NB4 (cell line): ENCODE measurements at regions not wholly inside any gene's neighbourhood (a gene's known extent, or its start where the extent isn't known, plus 50 kb on each side); places are given as distances from the start of the nearest gene placed in this dataset.

Experiments
- DNase-seq: peaks from one replicate; pipeline ENCODE4 v3.0.0; 2010; ENCODE audit warnings: low read depth
- H3K4me3 ChIP-seq: one replicate; pipeline ENCODE4 v1.5.1; 2011; ENCODE audit warnings: mild to moderate bottlenecking, low read depth, low read length, moderate library complexity
- MYC ChIP-seq: IDR thresholded peaks from 2 replicates; pipeline ENCODE4 v1.6.1; 2011; ENCODE audit warnings: low read depth, low read length
- POLR2A ChIP-seq: IDR thresholded peaks from 2 replicates; pipeline ENCODE4 v1.6.1; 2011; ENCODE audit warnings: mild to moderate bottlenecking; ENCODE audit not compliant: insufficient read length; ENCODE audit errors: extremely low read depth
- TF ChIP-seq, protein P1 (sequence below): IDR thresholded peaks from 2 replicates; pipeline ENCODE4 v1.6.1; 2011; ENCODE audit warnings: low read depth, low read length
- TF ChIP-seq, protein P2 (sequence below): IDR thresholded peaks from one replicate; pipeline ENCODE4 v1.5.1; 2012; ENCODE audit warnings: low read depth, low read length

DNA sequence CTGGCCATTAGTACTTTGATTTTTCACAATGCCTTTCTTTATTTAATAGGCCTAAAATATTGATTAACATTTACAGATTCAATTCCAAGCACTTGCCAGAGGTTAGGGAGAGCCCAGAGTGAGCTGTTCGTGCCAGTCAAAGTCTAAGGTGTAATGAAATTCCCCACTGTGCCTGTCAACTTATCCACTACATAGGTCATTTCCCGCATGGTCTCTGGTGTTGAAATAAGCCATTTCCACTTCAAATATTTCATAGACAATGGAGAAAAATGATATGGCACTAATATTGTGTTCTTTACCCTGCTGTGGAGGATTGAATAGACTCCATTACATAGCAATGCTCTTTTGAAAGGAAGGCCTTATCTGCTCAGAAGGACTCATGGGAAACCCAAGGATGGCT lies 978.1 kb upstream of the CELF2 start:
- TF ChIP-seq, protein P1, sequence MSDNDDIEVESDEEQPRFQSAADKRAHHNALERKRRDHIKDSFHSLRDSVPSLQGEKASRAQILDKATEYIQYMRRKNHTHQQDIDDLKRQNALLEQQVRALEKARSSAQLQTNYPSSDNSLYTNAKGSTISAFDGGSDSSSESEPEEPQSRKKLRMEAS: no peak
- TF ChIP-seq MYC: no peak
- TF ChIP-seq, protein P2, sequence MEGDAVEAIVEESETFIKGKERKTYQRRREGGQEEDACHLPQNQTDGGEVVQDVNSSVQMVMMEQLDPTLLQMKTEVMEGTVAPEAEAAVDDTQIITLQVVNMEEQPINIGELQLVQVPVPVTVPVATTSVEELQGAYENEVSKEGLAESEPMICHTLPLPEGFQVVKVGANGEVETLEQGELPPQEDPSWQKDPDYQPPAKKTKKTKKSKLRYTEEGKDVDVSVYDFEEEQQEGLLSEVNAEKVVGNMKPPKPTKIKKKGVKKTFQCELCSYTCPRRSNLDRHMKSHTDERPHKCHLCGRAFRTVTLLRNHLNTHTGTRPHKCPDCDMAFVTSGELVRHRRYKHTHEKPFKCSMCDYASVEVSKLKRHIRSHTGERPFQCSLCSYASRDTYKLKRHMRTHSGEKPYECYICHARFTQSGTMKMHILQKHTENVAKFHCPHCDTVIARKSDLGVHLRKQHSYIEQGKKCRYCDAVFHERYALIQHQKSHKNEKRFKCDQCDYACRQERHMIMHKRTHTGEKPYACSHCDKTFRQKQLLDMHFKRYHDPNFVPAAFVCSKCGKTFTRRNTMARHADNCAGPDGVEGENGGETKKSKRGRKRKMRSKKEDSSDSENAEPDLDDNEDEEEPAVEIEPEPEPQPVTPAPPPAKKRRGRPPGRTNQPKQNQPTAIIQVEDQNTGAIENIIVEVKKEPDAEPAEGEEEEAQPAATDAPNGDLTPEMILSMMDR: no peak
- no peak for DNase-seq
- no peak overlapping the region for H3K4me3 ChIP-seq

DNA sequence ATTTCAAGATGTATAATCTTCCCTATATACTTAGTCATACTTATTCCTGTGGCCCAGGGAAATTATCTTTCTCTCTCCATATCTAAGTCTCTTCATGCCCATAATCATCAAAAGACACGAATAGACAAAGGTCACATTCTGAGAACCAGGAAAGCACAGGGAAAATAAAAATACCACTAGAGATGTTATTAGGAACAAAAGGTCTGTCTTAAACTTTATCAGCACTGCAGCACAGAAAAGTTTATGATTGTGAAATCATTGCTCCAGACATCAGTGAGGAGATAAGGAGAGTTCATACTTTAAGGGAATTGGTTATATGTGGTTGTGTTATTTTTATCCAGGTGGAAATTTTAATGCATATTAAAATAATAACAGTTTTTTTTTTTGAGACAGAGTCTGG lies 974.6 kb upstream of the CELF2 start:
- no peak for TF ChIP-seq POLR2A
- DNase-seq: no peak
- no peak overlapping the region for H3K4me3 ChIP-seq

DNA sequence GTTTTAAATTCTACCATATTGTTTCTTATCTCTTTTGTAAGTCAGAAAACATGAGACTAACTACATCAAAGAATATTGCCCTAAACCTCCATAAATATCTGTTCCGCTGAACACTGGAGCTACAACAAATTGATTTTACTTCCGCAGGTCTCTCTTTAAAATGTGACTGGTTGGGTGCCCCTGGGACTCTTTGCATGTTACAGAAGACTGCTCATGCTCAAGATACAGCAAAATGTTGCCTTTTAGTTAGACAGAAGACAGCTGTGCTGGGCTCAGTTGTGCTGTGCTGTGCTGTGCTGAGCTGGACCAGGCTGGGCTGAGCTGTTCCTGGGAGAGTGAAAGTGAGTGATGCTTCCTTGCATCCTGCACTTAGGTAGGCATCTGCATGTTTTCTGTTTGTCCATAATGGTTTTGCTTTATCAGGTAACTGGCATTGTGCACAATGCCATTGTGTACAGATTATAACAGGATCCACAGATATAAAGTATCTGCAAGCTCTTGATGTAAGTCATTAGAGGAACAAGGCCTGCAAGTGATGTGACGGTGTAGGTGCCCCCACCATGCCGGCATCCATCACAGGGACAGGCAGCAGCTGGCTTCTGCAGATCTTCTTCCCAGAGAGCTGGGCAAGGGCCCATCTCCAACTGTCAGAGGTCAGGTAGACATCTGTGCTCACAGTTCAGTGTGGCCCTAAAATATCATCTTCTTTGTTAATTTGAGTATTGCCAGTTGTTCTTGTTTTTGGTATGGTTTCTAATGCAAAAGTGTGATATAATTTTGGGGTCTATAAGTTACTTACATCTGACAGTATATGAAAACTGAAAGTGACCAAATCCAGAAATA lies 972.5 kb upstream of the CELF2 start:
- H3K4me3 ChIP-seq: no peak overlapping the region
- no peak for DNase-seq
- TF ChIP-seq, protein P2: no peak
- TF ChIP-seq, protein P1: no peak
- TF ChIP-seq MYC: no peak
- TF ChIP-seq POLR2A: no peak

DNA sequence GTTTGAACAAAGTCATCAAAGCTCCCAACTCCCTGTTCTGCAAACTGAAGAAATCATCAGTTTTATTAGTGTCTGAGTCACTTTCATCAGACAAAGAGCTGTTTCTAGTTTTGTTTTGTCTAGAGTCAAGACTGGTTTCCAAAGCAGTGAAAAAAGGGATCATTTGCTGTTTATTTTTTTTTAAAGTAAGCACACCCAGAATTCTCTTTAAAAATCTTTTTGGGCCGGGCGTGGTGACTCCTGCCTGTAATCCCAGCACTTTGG lies 972.0 kb upstream of the CELF2 start:
- no peak overlapping the region for H3K4me3 ChIP-seq
- TF ChIP-seq, protein P1: no peak
- TF ChIP-seq, protein P2: no peak
- TF ChIP-seq POLR2A (no peak), MYC (no peak)
- no peak for DNase-seq

DNA sequence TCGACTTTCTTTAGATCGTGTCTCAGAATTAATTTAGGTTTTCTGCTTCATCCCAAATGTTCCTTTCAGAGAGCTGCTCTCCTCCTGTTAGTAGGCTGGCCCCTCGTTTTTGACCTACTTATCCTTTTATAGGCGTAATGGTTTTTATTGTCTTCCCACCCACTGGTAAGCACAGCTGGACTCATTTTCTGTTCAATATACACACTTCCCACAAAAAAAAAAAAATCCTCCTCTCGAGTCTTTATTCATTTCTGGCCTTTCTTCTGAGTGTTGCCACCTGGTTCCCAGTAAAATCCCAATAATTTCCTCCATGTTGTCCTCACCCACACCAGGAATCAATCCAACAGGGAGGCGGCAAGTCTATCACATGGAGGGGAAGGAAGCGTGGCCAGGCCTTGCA lies 970.2 kb upstream of the CELF2 start:
- TF ChIP-seq, protein P2: no peak
- TF ChIP-seq, protein P1: no peak
- TF ChIP-seq POLR2A: no peak
- no peak for TF ChIP-seq MYC
- DNase-seq: no peak
- H3K4me3 ChIP-seq: no peak overlapping the region

DNA sequence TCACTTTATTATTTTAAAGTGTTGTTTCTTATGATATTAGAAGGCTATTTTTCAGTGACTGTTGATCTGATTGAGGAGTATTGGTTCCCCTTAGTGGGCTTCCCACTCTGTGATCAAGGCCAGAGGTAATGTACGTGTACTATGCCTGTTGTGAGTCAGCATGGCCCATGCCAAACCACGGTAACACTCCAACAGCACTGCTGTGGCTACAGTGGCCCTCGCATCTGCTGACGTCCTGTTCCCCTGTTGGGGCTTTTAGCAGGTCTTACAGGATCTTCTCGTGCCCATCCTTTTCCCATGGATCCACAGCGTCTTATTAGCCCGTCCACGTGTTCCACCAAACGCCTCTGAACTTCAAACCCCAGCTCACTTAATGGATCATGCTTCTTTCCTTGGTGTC lies 964.6 kb upstream of the CELF2 start:
- DNase-seq: no peak
- TF ChIP-seq, protein P2: no peak
- TF ChIP-seq MYC (no peak), POLR2A (no peak)
- TF ChIP-seq, protein P1: no peak
- H3K4me3 ChIP-seq: no peak overlapping the region
